ENCODE measurements at regions not wholly inside any gene's neighbourhood (a gene's known extent, or its start where the extent isn't known, plus 50 kb on each side); places are given as distances from the start of the nearest gene placed in this dataset.
A peak's percentile ranks its signal among the peaks of the same experiment; 100 is the strongest.
"Not testable (repeated sequence)": the region's sequence is repeated elsewhere in the genome, so short reads cannot be mapped to it uniquely, and the experiment has no call there.

- Histone ChIP-seq H3K9me3 (no peaks in the 10 kb centered on the region), H3K27me3 (no peaks in the 10 kb centered on the region), H3K36me3 (no peaks in the 10 kb centered on the region), H3K4me3 (replicated peaks in 1 of 3) (no peak overlapping the region), H3K4me1 (no peaks in the 10 kb centered on the region), H3K27ac (no peak overlapping the region)
- no peak for DNase-seq
- intact Hi-C loops (cut with DNase I): no loop called here
- TF ChIP-seq POLR2A (IDR thresholded peaks at IDR 0.05): no peak
- TF ChIP-seq CTCF (IDR thresholded peaks at IDR 0.05): no peak
- WGBS, 2 donors: 80 to 82% methylated on average over 2 of the region's 2 CpGs
Observed at GRCh38 chr1:99506631-99507030, 139.3 kb upstream of the PALMD start.

GRCh38 chr1:99507446-99507845 is 138.5 kb upstream of the PALMD start:
- DNase-seq: peak; percentile 5 to 12
- H3K36me3 ChIP-seq; H3K9me3 ChIP-seq; H3K4me3 ChIP-seq (replicated peaks in 1 of 3); H3K27me3 ChIP-seq; intact Hi-C loops (cut with DNase I); H3K4me1 ChIP-seq; H3K27ac ChIP-seq: not testable (repeated sequence)
- WGBS, 2 donors: 43 to 65% methylated on average over 12 of the region's 12 CpGs

- no peaks in the 10 kb centered on the region for H3K36me3 ChIP-seq
- intact Hi-C loops (cut with DNase I): no loop called here
- H3K4me1 ChIP-seq: no peaks in the 10 kb centered on the region
- H3K9me3 ChIP-seq: no peaks in the 10 kb centered on the region
- 94% methylated on average over 22 to 28 of the region's 38 CpGs for WGBS, 2 donors
- H3K27me3 ChIP-seq: no peaks in the 10 kb centered on the region
- no peak overlapping the region for H3K4me3 ChIP-seq (replicated peaks in 1 of 3)
- DNase-seq: no peak
- TF ChIP-seq POLR2A (IDR thresholded peaks at IDR 0.05) (no peak), CTCF (IDR thresholded peaks at IDR 0.05) (no peak)
- H3K27ac ChIP-seq: no peak overlapping the region
Observed at GRCh38 chr1:99507906-99508732, 137.8 kb upstream of the PALMD start.

- H3K4me3 ChIP-seq (replicated peaks in 1 of 3); intact Hi-C loops (cut with DNase I); H3K27me3 ChIP-seq; H3K36me3 ChIP-seq; H3K27ac ChIP-seq; DNase-seq; H3K4me1 ChIP-seq; H3K9me3 ChIP-seq: not testable (repeated sequence)
- whole genome bisulfite sequencing, 2 donors: 94 to 95% methylated on average over 18 to 24 of the region's 24 CpGs
Observed at GRCh38 chr1:99508733-99509445, 137.0 kb upstream of the PALMD start.

- WGBS, 2 donors: 80 to 89% methylated on average over 8 of the region's 8 CpGs
Observed at GRCh38 chr1:99514823-99515552, 130.9 kb upstream of the PALMD start.

GRCh38 chr1:99516141-99516540 is 129.8 kb upstream of the PALMD start:
- Histone ChIP-seq H3K27me3 (no peaks in the 10 kb centered on the region), H3K36me3 (no peaks in the 10 kb centered on the region), H3K9me3 (no peaks in the 10 kb centered on the region), H3K4me3 (replicated peaks in 1 of 3) (no peak overlapping the region), H3K4me1 (no peaks in the 10 kb centered on the region), H3K27ac (no peak overlapping the region)
- WGBS, 2 donors: 76 to 90% methylated on average over 1 of the region's 1 CpG
- intact Hi-C loops (cut with DNase I): no loop called here
- DNase-seq: no peak
- TF ChIP-seq CTCF (IDR thresholded peaks at IDR 0.05) (no peak), POLR2A (IDR thresholded peaks at IDR 0.05) (no peak)

More at GRCh38 chr1:99514823-99515552, 130.9 kb upstream of the PALMD start:
- intact Hi-C loops (cut with DNase I); H3K4me3 ChIP-seq (replicated peaks in 1 of 3); H3K4me1 ChIP-seq; DNase-seq; H3K27me3 ChIP-seq; H3K36me3 ChIP-seq; H3K9me3 ChIP-seq; H3K27ac ChIP-seq: not testable (repeated sequence)

All from thyroid gland (tissue), 4 donors.